ENCODE measurements at regions not wholly inside any gene's neighbourhood (a gene's known extent, or its start where the extent isn't known, plus 50 kb on each side); places are given as distances from the start of the nearest gene placed in this dataset.

DNA sequence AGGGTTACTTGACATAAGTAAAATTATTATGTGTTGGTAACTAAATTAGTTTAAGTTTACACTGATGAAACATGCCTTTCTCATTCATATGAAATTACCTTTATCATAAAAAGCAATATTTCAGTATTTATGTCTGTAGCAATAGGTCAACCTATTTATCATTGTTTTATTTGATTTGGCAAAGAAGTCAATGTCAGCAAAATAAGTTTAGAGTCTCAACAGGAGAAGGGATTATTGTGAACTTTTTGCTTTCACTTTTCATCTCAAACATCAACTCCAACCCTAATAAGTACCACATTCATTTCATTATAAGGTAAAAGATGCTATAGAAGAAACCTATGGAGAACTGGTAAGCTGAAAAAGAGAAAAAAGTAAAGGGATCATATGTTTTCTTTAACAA is 1015.4 kb upstream of the ADGRL4 start:
- no peak for DNase-seq

GRCh38 chr1:80018348-80018747 is 1011.8 kb upstream of the ADGRL4 start:
- DNase-seq: no peak

DNA sequence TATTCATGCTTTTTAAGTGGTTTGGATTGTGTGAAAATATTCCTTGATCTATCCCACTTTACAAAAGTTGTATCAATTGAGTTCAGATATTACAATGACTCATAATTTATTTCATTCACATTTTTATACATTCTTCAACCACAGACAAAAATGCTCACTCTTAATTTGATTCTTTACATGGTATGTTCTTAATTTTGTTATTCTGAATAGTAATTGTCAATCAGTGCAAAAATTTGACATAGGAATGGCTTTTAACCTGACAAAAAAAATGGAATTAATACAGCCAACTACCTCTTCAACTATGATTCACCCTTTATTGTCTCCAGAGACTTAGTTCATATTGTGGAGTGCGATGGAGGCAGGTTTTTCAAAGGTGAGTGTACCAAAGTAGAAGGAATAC is 1002.4 kb upstream of the ADGRL4 start:
- DNase-seq: no peak

DNA sequence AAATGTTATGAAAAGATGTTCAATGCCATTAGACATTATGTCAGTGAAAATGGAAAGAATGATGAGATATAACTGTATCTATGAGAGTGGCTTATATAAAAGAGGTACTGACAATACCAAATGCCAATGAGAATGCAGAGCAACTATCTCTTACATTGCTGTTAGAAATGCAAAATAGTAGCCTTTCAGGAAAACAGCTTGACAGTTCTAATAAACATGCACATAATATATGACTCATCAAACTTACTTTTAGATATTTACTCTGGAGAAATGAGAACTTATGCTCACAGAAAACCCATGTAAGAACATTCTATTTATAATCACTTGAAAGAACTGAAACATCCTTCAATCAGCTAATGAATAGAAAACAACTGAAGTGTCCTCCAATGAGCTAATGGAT is 996.7 kb upstream of the ADGRL4 start:
- no peak for DNase-seq

GRCh38 chr1:79988401-79988800 is 981.9 kb upstream of the ADGRL4 start:
- DNase-seq: no peak

DNA sequence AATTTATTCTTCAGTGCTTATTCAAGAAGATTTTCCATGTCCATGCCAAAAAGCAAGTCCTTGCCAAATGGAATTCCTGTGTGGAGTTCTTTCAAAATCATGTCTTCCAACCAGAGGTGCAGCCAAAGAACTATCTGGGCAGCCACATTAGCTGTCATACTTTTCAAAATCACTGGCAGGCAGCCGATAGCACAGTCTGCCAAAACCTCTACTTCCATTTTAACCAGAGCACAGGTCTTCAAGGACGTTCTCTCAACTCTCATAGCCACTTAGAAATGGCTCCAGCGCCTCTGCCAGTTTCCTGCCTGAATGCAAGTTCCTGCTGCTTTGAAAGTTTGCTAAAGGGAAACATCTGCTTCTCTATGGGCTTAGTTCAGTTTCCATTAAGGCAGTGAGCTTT is 975.7 kb upstream of the ADGRL4 start:
- DNase-seq: peak; percentile 59

GRCh38 chr1:79981481-79981880 is 975.0 kb upstream of the ADGRL4 start:
- no peak for DNase-seq

GRCh38 chr1:79979346-79979745 is 972.8 kb upstream of the ADGRL4 start:
- DNase-seq: no peak

- no peak for DNase-seq
Measured at GRCh38 chr1:79976287-79976686, 969.8 kb upstream of the ADGRL4 start.

GRCh38 chr1:79974659-79975058 is 968.1 kb upstream of the ADGRL4 start:
- no peak for DNase-seq

GRCh38 chr1:79969886-79970285 is 963.4 kb upstream of the ADGRL4 start:
- no peak for DNase-seq

- no peak for DNase-seq
Measured at GRCh38 chr1:79966438-79966837, 959.9 kb upstream of the ADGRL4 start.

GRCh38 chr1:79959635-79960034 is 953.1 kb upstream of the ADGRL4 start:
- no peak for DNase-seq

DNA sequence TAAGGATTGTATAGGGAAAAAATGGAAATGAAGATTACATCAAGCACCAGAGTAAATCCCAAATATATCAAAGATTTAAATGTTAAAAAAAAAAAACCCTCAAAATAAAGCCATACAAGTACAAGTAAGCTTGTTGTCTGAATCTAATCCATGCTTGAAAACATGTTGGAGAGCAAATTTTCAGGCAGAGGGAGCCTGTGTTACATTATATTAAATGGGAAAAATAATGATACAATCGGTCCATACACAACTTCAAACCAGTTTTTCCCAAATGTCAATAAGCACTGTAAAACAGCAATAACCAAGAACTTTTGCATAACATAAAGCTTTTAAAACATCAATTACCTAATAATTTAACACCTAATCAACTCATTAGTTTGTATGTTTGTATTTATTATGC is 949.4 kb upstream of the ADGRL4 start:
- no peak for DNase-seq

DNA sequence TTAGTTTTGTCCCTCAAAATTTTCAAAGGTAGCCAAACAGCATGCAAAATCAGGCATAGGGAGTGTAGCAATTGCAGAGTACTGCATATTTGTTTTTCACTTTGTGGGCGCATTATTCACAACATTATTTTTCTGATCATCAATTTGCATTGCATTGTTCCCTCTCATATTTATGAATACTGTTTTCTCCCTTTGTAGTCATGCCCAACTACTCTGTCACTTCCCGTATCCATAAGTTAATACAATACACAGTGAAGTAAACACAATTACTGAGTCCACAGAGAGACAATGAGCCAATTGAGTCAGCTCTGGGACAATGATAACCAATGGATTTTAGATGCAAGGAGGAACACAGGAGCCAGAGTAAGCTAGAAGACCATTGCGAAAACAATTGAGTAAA is 944.0 kb upstream of the ADGRL4 start:
- no peak for DNase-seq

- DNase-seq: no peak
Measured at GRCh38 chr1:79945391-79945790, 938.9 kb upstream of the ADGRL4 start.

DNA sequence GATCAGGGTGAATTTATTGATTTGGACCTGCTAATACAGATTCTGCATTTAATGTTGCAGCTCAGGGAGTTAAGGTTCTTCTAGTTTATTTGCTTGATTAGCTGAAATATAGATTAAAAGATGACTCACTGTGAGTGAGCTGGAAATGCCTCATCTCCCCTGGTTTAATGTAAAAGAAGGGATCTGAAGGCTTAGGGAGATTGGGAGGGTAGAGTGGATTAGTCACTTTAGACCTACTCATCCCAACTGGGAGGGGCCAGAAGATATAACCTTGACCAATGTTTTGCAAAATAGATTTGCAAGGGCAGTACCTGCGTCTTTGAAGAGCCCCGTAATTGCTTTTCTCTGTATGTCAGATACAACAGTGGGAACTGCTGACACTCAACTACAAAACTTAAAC is 922.8 kb upstream of the ADGRL4 start:
- DNase-seq: no peak

DNA sequence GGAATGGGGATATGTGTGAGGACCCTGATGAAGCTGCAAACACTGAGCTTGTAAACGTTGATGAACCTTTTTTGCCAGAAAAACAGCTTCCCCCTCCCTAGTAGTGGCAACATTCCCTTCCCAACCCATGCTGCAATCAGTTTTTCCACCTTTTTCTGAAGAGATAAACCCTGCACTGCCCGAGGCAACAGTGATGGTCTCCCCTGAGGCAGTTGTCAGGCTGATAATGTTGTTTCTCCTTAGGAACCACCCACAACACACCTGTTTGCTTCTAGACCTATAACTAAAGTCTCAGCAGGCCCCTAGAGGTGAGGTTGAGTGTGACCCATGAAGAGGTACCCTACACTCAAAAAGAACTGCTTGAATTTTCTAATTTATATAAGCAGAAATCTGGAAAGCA is 922.4 kb upstream of the ADGRL4 start:
- no peak for DNase-seq

DNA sequence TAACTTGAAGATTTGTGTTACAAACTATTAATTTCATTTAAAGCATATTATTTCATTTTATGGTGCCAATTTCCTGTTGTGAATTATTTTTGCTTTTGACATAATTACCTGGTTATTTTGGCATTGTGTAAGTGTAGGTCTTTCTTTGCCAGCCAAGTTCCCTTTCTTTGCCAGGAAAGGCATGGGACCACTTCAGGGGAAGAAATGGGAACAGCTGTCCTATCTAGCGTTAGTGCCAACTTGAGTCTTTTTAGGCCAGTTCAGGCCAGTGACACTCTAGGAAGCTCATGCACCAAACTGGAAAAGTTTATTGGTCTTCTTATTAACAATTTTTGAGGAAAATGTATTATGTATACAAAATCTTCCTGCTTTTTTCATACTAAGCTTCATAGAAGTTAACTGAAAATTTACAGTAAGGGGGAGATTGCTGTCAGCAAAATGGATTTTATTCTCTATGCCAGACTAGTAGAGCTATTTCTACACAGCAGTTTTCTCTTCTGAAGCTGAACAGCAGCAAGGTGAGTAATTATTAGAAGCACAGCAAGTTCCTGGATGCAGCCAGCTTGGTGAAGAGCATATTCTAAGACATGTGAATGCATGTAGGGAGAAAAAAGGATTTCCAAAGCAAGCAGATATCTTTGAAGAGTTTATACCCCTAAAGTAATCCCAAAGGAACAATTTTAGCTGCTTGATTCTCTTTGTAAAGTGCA is 914.6 kb upstream of the ADGRL4 start:
- no peak for DNase-seq

DNA sequence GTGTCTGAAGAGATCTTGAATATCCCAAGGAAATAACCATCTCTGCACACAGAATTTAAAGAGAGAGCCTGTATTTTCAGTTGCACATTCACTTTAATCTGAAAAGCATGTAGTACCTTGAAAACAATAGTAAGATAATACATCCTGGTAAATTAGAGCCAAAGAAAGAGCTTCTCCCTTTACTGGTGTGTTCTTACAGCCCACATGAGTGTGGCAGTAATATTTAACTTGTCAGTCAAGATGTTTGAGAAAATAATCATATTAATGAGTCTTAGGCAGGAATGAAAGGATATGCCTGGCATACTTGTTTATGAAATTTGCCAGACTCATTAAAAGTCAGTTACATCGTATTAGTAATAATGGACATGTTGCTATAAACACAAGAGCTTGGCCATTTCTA is 908.4 kb upstream of the ADGRL4 start:
- no peak for DNase-seq

DNA sequence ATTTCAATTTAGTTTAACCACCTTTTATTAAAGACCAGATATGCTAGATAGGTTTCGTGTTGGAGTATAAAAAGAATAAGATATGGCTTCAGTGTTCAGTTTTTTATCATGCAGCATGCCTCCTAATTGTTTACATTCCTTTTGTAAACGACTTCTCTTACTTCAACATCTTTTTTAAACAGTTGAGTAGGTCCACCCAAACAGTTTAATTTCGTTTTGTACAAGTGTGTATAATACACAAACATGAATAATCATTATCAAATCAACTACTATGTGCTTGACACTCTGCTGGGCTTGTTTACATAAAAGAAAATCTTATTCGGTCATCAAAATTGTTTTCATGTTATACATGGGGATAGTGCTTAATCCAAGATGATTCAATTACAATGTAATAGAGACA is 906.3 kb upstream of the ADGRL4 start:
- DNase-seq: no peak

DNA sequence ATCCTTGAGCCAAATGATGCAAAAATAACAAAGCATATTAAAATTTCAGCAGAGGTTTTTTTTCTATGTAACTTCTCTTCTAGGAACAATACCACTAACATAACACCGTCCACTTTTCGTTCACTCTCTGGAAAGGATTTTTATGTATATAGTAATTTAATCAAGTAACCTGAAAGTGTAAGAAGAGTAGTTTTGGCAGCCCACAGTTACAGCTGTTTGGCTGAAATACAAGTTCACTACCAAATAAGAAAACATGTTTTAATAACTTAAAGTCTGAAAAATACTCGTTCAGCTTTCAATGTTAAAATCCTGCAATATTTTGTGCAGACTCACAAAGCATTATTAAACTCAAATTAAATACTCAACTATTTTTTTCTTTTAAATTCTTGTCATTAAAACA is 896.8 kb upstream of the ADGRL4 start:
- DNase-seq: no peak

GRCh38 chr1:79902418-79902817 is 895.9 kb upstream of the ADGRL4 start:
- DNase-seq: no peak

DNA sequence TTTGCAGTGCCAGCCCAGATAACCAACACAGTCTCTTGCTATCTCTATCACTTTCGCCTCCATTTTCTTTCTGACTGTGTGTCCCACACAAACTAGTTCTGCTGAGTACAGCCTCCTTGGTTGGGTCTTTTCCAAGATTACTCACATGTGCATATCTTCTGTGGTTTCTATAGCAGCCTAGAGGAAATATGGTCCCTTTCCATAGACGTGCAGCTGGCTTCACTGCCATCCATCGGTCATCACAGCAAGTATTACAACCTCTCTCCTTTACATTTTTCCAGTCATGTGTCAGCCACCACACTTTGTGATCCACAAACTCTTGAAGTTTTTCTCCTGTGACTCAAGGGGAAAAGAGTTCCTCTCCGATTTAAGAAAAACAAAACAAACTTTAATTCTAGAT is 893.4 kb upstream of the ADGRL4 start:
- peak; percentile 99 for DNase-seq

GRCh38 chr1:79896140-79896539 is 889.6 kb upstream of the ADGRL4 start:
- DNase-seq: no peak
